NCI-H1092 (cell line): ENCODE measurements at regions not wholly inside any gene's neighbourhood (a gene's known extent, or its start where the extent isn't known, plus 50 kb on each side); places are given as distances from the start of the nearest gene placed in this dataset.
"Not testable (repeated sequence)": the region's sequence is repeated elsewhere in the genome, so short reads cannot be mapped to it uniquely, and the experiment has no call there.

Experiments
- DNase-seq: peaks from one replicate; lab custom pipeline; 2025; lab: John Stamatoyannopoulos, UW

DNA sequence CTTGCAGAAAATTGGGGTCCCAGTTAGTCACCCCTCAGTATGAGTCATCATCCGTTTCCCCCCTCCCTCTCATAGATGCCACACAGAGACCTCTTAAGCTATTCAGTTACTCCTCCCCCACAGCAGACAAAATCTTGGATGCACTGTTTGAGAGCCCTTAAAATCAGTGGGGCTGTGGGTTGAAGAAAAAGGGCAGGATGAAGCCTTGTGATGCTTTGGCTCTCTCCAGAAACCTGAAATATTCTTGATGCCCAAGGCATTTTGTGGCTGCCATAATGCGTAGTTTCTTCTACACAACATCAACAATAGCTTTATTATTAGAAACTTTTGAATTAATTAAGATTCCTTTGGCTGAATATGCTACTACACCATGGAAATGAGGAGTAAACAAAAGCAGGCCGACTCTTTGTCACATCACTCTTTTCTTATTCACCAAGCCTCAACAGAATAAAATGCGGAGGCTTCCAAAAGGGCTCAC is 133.8 kb downstream of the MRPS30 start:
- DNase-seq = no peak

DNA sequence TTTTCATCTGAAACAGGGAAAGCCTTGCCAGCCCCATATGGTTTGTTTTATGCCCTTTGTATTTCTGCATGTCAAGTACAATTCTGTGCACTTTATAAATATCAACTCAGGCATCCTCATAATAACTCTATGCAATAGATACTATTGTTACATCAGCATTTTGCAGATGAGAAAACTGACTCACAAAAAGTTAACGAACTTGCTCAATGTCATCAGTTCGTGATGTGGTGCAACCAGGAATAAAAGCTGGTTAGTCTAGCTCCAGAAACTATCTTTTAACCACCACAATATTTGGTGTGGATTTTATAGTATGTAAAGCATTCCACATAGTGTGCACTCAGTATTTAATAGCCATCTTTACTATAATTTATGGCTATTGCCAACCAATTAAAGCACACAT is 134.9 kb downstream of the MRPS30 start:
- DNase-seq = no peak

GRCh38 chr5:44945743-44946142 is 137.0 kb downstream of the MRPS30 start:
- DNase-seq = no peak

- no peak for DNase-seq
Observed at GRCh38 chr5:44949687-44950086, 140.9 kb downstream of the MRPS30 start.

- no peak for DNase-seq
Observed at GRCh38 chr5:44951371-44951770, 142.6 kb downstream of the MRPS30 start.

- no peak for DNase-seq
Observed at GRCh38 chr5:44952376-44952775, 143.6 kb downstream of the MRPS30 start.

- DNase-seq = no peak
Observed at GRCh38 chr5:44953078-44953477, 144.3 kb downstream of the MRPS30 start.

- not testable (repeated sequence) for DNase-seq
Observed at GRCh38 chr5:44958943-44959454, 150.3 kb downstream of the MRPS30 start.

DNA sequence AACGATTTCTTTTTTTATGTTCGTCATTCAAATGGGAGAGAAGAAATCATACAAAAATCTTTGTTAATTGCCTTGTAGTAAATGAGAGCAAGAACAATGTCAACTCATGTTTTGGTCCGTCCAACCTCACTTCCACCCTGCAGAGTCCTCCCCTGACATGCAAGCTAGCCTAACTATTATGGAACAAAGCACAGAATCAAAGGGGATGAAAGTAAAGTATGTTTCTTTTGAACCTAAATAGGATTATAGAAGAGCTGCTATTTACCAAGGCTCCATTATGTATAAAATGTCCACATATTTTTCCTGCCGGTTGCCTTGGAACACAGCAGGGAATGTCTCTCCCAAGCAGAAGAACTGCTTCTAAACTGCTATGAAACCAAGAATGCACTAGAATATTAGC is 161.1 kb downstream of the MRPS30 start:
- DNase-seq = no peak

DNA sequence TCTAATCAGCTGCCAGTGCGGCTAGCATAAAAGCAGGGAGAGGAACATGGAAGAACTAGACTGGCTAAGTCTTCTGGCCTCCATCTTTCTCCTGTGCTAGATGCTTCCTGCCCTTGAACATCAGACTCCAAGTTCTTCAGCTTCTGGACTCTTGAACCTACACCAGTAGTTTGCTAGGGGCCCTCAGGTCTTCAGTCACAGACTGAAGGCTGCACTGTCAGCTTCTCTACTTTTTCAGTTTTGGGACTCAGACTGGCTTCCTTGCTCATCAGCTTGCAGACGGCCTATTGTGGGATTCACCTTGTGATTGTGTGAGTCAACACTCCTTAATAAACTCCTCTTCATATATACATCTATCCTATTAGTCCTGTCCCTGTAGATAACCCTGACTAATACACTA is 162.2 kb downstream of the MRPS30 start:
- not testable (repeated sequence) for DNase-seq

DNA sequence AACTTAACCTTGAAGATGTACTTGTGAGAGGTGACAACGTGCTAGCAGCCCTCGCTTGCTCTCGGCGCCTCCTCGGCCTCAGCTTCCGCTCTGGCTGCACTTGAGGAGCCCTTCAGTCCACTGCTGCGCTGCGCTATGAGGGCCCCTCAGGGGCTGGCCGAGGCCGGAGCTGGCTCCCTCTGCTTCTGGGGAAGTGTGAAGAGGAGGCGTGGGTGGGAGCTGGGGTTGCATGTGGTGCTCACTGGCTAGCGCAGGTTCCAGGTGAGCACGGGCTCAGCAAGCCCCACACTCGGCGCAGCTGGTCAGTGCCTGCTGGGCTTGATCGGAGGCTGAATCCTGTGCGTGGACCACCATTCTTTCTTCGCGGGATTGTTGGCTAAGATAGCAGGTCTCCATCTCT is 166.1 kb downstream of the MRPS30 start:
- DNase-seq = no peak

DNA sequence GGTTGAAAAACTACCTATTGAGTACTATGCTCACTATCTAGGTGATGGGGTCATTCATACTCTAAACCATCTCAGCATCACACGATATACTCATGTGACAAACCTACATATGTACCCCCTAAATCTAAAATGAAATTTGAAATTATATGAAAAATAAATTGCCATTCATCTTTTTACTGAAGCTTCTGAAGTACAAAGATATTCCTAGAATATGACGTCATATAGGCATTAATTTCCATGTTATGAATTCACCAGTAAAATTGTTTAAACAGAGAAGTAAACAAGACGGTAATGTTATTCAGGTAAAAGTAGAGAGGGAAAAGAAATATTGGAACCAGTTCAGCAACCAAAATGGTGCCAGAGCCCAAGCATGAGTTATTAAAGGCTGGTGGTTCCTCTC is 173.0 kb downstream of the MRPS30 start:
- no peak for DNase-seq

GRCh38 chr5:44983006-44983405 is 174.3 kb downstream of the MRPS30 start:
- DNase-seq = no peak

- DNase-seq = no peak
Observed at GRCh38 chr5:44987026-44987425, 178.3 kb downstream of the MRPS30 start.

DNA sequence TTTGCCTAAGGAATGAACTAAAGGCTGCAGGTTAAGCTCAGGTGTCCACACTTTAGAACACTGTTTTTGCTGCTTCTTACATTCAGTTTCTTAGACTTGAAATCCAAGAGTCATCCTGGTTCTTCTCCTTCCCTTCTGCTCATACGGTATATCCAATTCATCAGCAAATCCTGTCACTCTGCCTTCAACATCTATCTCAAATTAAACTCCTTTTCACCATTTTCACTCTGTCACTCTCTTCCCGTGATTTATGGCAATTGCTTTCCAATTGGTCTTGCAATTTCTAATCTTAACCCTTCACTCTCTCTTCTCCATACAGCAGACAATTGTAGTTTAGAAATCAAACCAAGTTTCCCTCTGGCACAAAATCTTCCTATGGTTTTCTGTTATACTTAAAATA is 182.9 kb downstream of the MRPS30 start:
- DNase-seq = no peak

DNA sequence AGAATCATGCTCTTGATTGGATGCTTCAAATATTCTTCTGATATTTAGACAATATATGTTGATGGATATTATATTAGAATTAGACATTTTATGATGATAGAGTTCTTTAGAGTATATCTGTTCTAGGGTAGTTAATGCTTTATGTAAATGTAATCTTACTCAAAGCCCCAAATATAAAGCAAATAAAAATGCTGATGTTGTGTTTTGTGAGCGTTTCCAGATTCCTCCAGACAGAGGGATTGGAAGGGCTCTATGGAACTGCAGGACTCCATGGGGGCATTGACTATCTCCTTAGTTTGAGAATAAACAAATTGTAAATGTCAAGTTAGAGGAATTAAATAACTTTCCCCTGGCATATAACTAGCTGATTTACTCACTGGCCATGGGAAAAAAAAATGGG is 184.5 kb downstream of the MRPS30 start:
- DNase-seq = no peak

GRCh38 chr5:44997506-44997905 is 188.8 kb downstream of the MRPS30 start:
- DNase-seq = no peak

- DNase-seq = not testable (repeated sequence)
Observed at GRCh38 chr5:45007102-45007501, 198.4 kb downstream of the MRPS30 start.

DNA sequence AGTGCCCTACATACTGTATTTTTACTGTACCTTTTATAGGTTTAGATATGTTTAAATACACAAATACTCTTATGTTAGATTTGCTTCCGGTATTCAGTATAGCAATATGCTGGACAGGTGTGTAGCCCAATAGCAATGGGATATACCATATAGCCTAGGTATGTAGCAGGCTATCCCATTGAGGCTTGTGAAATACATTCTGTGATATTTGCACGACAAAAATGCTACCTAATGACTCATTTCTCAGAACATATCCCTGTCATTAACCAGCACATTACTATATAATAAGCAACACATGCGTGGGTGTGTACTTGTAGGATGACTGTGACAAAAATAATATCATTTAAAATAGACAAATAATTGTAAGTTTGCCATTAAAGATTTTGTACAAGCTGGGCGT is 208.8 kb downstream of the MRPS30 start:
- no peak for DNase-seq

DNA sequence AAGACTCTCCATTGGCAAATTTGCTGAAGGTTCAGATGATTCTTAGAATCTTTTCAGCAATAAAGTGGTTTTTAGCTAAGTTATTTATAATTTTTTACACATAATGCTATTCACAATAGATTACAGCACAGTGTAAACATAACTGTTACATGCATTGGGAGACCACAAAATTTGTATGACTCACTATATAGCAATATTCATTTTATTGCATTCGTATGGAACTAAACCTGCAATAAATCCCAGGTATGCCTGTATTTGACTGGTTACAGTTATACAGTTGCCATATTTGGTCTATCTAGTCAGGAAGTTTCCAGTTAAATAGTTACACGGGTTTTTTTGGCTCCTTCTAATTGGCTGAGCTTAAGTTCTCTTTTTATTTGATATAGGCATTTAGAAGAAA is 220.8 kb downstream of the MRPS30 start:
- no peak for DNase-seq

- no peak for DNase-seq
Observed at GRCh38 chr5:45035991-45036390, 227.2 kb downstream of the MRPS30 start.

DNA sequence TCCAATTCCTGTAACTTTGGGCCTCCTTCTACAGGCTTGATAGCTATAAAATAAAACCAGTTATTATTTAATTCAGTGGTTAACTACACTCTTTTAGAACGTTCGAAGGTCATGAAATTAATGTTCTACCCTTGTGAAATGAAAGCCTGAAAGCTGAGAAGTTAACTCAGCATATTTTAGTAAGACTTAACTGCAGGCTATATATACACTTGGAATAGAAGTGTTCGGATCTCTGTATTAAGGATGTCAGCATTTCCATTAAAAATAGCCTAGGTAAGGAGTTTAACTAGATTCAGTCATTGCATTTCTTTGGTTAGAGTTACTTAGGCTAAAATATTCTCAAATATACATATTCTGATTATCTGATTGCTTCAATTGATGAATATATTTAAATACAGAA is 229.2 kb downstream of the MRPS30 start:
- no peak for DNase-seq

DNA sequence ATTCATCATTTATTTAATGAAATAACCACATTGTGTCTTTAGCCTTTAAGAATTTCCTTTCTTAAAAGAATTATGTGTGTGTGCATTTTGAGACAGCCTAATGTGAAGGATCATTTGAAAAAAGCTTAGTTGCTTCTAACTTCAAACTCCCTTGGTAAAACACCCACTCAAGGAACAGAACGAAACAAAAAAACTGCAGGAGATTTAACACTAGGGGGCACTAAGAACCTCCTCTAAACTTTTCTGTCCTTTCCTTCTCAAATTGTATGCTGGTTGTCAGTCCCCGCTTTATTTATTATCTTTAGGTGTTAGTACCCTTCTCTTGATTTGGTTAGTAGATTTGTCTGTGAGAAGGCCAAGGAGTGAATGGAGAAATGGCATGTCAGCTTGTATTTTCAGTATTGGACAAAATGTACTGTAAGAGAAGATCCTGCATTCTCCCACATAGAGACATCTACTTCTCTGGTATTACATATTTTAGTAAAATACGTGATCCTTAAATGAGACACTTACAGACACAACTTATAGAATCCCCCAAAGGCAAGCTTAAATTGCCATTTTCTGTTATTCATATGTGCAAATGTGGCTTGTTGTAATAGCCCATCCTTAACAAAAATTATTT is 229.7 kb downstream of the MRPS30 start:
- DNase-seq = peak; percentile 26

- DNase-seq = no peak
Observed at GRCh38 chr5:45042283-45042682, 233.5 kb downstream of the MRPS30 start.
